IPS DF 19.7 (cell line): ENCODE measurements at regions not wholly inside any gene's neighbourhood (a gene's known extent, or its start where the extent isn't known, plus 50 kb on each side); places are given as distances from the start of the nearest gene placed in this dataset.
"Not testable (repeated sequence)": the region's sequence is repeated elsewhere in the genome, so short reads cannot be mapped to it uniquely, and the experiment has no call there.

Experiments used
- DNase-seq: peaks from one replicate; pipeline ENCODE4 v3.0.0-alpha.2; 2013; ENCODE audit warnings: low read depth, low spot score

GRCh38 chr6:3900744-3901336 is 51.7 kb downstream of the FAM50B start:
- no peak for DNase-seq

- no peak for DNase-seq
Measured at GRCh38 chr6:3902871-3903648, 53.9 kb downstream of the FAM50B start.

- no peak for DNase-seq
Measured at GRCh38 chr6:3904518-3904917, 55.3 kb downstream of the FAM50B start.

GRCh38 chr6:3905945-3906845 is 57.0 kb downstream of the FAM50B start:
- no peak for DNase-seq

GRCh38 chr6:3906846-3907151 is 57.6 kb downstream of the FAM50B start:
- no peak for DNase-seq

GRCh38 chr6:3908223-3908622 is 59.0 kb downstream of the FAM50B start:
- no peak for DNase-seq

GRCh38 chr6:3908961-3909360 is 59.8 kb downstream of the FAM50B start:
- no peak for DNase-seq

GRCh38 chr6:3910106-3910663 is 61.0 kb downstream of the FAM50B start:
- DNase-seq = no peak

GRCh38 chr6:3911130-3911529 is 62.0 kb downstream of the FAM50B start:
- no peak for DNase-seq

GRCh38 chr6:3911614-3912336 is 62.6 kb downstream of the FAM50B start:
- no peak for DNase-seq

- DNase-seq = no peak
Measured at GRCh38 chr6:3912361-3913076, 63.3 kb downstream of the FAM50B start.

GRCh38 chr6:3913077-3913957 is 64.1 kb downstream of the FAM50B start:
- DNase-seq = no peak

GRCh38 chr6:3913958-3914337 is 64.8 kb downstream of the FAM50B start:
- DNase-seq = no peak

- DNase-seq = no peak
Measured at GRCh38 chr6:3915076-3915791, 66.1 kb downstream of the FAM50B start.

- no peak for DNase-seq
Measured at GRCh38 chr6:3916211-3916610, 67.0 kb downstream of the FAM50B start.

- not testable (repeated sequence) for DNase-seq
Measured at GRCh38 chr6:3916749-3917148, 67.6 kb downstream of the FAM50B start.

GRCh38 chr6:3918469-3918868 is 69.3 kb downstream of the FAM50B start:
- DNase-seq = no peak

GRCh38 chr6:3919130-3919628 is 70.0 kb downstream of the FAM50B start:
- DNase-seq = no peak

- no peak for DNase-seq
Measured at GRCh38 chr6:3919849-3920248, 70.7 kb downstream of the FAM50B start.
